ENCODE measurements at regions not wholly inside any gene's neighbourhood (a gene's known extent, or its start where the extent isn't known, plus 50 kb on each side); places are given as distances from the start of the nearest gene placed in this dataset.

DNA sequence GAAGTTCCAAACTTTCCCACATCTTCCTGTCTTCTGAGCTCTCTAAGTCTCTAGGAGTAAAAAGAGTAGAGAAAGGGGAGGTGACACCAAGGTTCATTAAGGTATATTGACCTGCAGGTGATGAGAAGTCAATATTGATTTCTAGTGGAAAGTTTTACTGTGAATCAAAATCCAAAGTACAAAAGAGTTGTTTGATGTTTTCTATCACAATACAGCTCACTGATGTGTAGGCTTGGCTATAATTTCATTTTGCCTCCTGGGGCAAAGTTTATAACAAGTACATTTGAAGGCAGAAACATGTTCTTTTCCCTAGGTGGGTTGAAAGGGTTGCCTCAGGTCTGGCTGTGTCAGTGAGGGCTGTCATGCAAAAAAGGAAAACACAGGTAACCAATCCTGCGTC lies 65.2 kb upstream of the LRPPRC start:
- ChIA-PET CTCF (interaction anchor here (0.8 kb wide), 1 partner anchor 17 kb away, joined by 3 read pairs; no protein-coding TSS in a partner anchor), POLR2A (no interaction called here)
- Histone ChIP-seq H2AFZ (ENCODE audit: low read depth, low read length) (no peak overlapping the region), H3K9me3 (replicated peaks; ENCODE audit: control insufficient read depth, insufficient read depth, low read length) (no peaks in the 10 kb centered on the region), H3K9me1 (replicated peaks; ENCODE audit: control insufficient read depth, extremely low read depth, insufficient read depth, low read length) (no peaks in the 10 kb centered on the region), H3K4me2 (ENCODE audit: insufficient read depth, low read length) (no peak overlapping the region), H3K4me1 (ENCODE audit: control insufficient read depth, extremely low read depth, insufficient read depth, low read length) (no peaks in the 10 kb centered on the region), H4K20me1 (replicated peaks; ENCODE audit: control insufficient read depth, extremely low read depth, insufficient read depth, low read length) (no peaks in the 10 kb centered on the region), H3K9ac (replicated peaks; ENCODE audit: extremely low read depth, insufficient read depth, low read length) (no peak overlapping the region), H3K36me3 (ENCODE audit: control insufficient read depth in 2 of 2, extremely low read depth in 1 of 2, insufficient read depth in 2 of 2, low read length in 2 of 2) (no peaks in the 10 kb centered on the region), H3K27ac (ENCODE audit: insufficient read depth, low read depth, low read length) (no peak overlapping the region), H3K27me3 (ENCODE audit: control insufficient read depth in 2 of 2, insufficient read depth in 2 of 2, low read length in 2 of 2) (peaks cover 0 to 1% of the 10 kb centered on the region in 2 experiments), H3K79me2 (ENCODE audit: control insufficient read depth, insufficient read depth, low read length) (no peaks in the 10 kb centered on the region), H3K4me3 (replicated peaks in 1 of 3; ENCODE audit: insufficient read depth in 1 of 3, low read depth in 1 of 3, low read length in 3 of 3) (no peak overlapping the region)
- no TSS peak for BruUV-seq (replicated peaks)
- TF ChIP-seq FOS (IDR thresholded peaks at IDR 0.05; ENCODE audit: borderline replicate concordance, insufficient read depth, low read length): no peak
- TF ChIP-seq JUN (IDR thresholded peaks at IDR 0.05; ENCODE audit: borderline replicate concordance, insufficient read depth, insufficient read length, low read depth): no peak
- TF ChIP-seq MYC (IDR thresholded peaks at IDR 0.05; ENCODE audit: low read depth, low read length): no peak
- TF ChIP-seq, protein P1, sequence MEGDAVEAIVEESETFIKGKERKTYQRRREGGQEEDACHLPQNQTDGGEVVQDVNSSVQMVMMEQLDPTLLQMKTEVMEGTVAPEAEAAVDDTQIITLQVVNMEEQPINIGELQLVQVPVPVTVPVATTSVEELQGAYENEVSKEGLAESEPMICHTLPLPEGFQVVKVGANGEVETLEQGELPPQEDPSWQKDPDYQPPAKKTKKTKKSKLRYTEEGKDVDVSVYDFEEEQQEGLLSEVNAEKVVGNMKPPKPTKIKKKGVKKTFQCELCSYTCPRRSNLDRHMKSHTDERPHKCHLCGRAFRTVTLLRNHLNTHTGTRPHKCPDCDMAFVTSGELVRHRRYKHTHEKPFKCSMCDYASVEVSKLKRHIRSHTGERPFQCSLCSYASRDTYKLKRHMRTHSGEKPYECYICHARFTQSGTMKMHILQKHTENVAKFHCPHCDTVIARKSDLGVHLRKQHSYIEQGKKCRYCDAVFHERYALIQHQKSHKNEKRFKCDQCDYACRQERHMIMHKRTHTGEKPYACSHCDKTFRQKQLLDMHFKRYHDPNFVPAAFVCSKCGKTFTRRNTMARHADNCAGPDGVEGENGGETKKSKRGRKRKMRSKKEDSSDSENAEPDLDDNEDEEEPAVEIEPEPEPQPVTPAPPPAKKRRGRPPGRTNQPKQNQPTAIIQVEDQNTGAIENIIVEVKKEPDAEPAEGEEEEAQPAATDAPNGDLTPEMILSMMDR (IDR thresholded peaks at IDR 0.05; ENCODE audit: extremely low read depth in 1 of 2, insufficient read depth in 1 of 2, low read depth in 1 of 2, low read length in 2 of 2): no peak
- no peak for TF ChIP-seq POLR2A (IDR thresholded peaks at IDR 0.05; ENCODE audit: low read depth, low read length)
- no peak for TF ChIP-seq GATA2 (IDR thresholded peaks at IDR 0.05; ENCODE audit: insufficient read depth, insufficient read length, low read depth, low read length)
- no peak for TF ChIP-seq POLR2AphosphoS5 (IDR thresholded peaks at IDR 0.05; ENCODE audit: insufficient read depth, low read depth, low read length)
- TF ChIP-seq, protein P2, sequence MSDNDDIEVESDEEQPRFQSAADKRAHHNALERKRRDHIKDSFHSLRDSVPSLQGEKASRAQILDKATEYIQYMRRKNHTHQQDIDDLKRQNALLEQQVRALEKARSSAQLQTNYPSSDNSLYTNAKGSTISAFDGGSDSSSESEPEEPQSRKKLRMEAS (IDR thresholded peaks at IDR 0.05; ENCODE audit: insufficient read depth, insufficient read length): no peak
- no peak for TF ChIP-seq EZH2 (IDR thresholded peaks at IDR 0.05; ENCODE audit: borderline replicate concordance, low read depth, low read length, severe bottlenecking)
- DNase-seq (ENCODE audit: low read depth, low spot score) (no peak), FAIRE-seq (no peak)
- intact Hi-C loops (cut with micrococcal nuclease): no loop called here
- dilution Hi-C loops (cut with MboI; ENCODE audit: extremely low pct_ligation_motif_present, low sequenced_read_pairs): no loop called here
